GM21737 (cell line): ENCODE measurements at regions not wholly inside any gene's neighbourhood (a gene's known extent, or its start where the extent isn't known, plus 50 kb on each side); places are given as distances from the start of the nearest gene placed in this dataset.
"Not testable (repeated sequence)": the region's sequence is repeated elsewhere in the genome, so short reads cannot be mapped to it uniquely, and the experiment has no call there.

ENCODE experiments used
- ATAC-seq: cut with Tn5 transposase; IDR thresholded peaks from one replicate; pipeline ENCODE4 v1.9.1; 2021; ENCODE audit warnings: mild to moderate bottlenecking, moderate library complexity; ENCODE audit not compliant: unreplicated experiment

GRCh38 chr12:94816746-94817145 is 166.4 kb upstream of the TMCC3 start:
- not testable (repeated sequence) for ATAC-seq

GRCh38 chr12:94815958-94816357 is 165.6 kb upstream of the TMCC3 start:
- ATAC-seq = no peak

GRCh38 chr12:94815450-94815849 is 165.1 kb upstream of the TMCC3 start:
- ATAC-seq = no peak

GRCh38 chr12:94813314-94813713 is 163.0 kb upstream of the TMCC3 start:
- no peak for ATAC-seq

- no peak for ATAC-seq
Observed at GRCh38 chr12:94812345-94812744, 162.0 kb upstream of the TMCC3 start.

GRCh38 chr12:94811611-94812010 is 161.3 kb upstream of the TMCC3 start:
- no peak for ATAC-seq

- ATAC-seq = no peak
Observed at GRCh38 chr12:94807951-94808350, 157.6 kb upstream of the TMCC3 start.

GRCh38 chr12:94806617-94807016 is 156.3 kb upstream of the TMCC3 start:
- no peak for ATAC-seq

GRCh38 chr12:94805749-94806529 is 155.6 kb upstream of the TMCC3 start:
- no peak for ATAC-seq

- ATAC-seq = no peak
Observed at GRCh38 chr12:94803939-94804338, 153.6 kb upstream of the TMCC3 start.

- no peak for ATAC-seq
Observed at GRCh38 chr12:94802796-94803195, 152.4 kb upstream of the TMCC3 start.

- no peak for ATAC-seq
Observed at GRCh38 chr12:94801745-94802144, 151.4 kb upstream of the TMCC3 start.

GRCh38 chr12:94799136-94799535 is 148.8 kb upstream of the TMCC3 start:
- no peak for ATAC-seq

- ATAC-seq = no peak
Observed at GRCh38 chr12:94798113-94798512, 147.8 kb upstream of the TMCC3 start.

- ATAC-seq = no peak
Observed at GRCh38 chr12:94795520-94795919, 145.2 kb upstream of the TMCC3 start.

GRCh38 chr12:94795044-94795443 is 144.7 kb upstream of the TMCC3 start:
- no peak for ATAC-seq

- ATAC-seq = no peak
Observed at GRCh38 chr12:94793191-94793595, 142.8 kb upstream of the TMCC3 start.

- no peak for ATAC-seq
Observed at GRCh38 chr12:94792693-94793092, 142.3 kb upstream of the TMCC3 start.

- no peak for ATAC-seq
Observed at GRCh38 chr12:94791933-94792332, 141.6 kb upstream of the TMCC3 start.

- no peak for ATAC-seq
Observed at GRCh38 chr12:94790825-94791224, 140.5 kb upstream of the TMCC3 start.

- no peak for ATAC-seq
Observed at GRCh38 chr12:94790370-94790769, 140.0 kb upstream of the TMCC3 start.

GRCh38 chr12:94789510-94790225 is 139.3 kb upstream of the TMCC3 start:
- no peak for ATAC-seq
